Suppressor macrophage treated with lipopolysaccharide for 1 hour (primary cell): ENCODE measurements at regions not wholly inside any gene's neighbourhood (a gene's known extent, or its start where the extent isn't known, plus 50 kb on each side); places are given as distances from the start of the nearest gene placed in this dataset.
"Not testable (repeated sequence)": the region's sequence is repeated elsewhere in the genome, so short reads cannot be mapped to it uniquely, and the experiment has no call there.

ENCODE experiments used
- DNase-seq, 3 donors: peaks; one replicate each; pipeline ENCODE4 v3.0.0-alpha.2; 2020 to 2022

DNA sequence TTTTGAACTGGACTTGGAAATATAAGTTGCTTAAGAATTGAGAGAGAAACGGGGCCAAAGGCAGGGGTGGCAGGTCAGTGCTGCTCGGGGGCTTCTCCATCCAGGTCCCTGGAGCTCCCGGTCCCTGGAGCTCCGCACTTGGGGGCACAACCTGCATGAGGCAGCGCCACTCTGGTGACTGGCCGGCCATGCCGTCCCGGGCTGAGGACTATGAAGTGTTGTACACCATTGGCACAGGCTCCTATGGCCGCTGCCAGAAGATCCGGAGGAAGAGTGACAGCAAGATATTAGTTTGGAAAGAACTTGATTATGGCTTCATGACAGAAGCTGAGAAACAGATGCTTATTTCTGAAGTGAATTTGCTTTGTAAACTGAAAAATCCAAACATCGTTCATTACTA is 76.9 kb upstream of the POTEG start:
- not testable (repeated sequence) for DNase-seq

DNA sequence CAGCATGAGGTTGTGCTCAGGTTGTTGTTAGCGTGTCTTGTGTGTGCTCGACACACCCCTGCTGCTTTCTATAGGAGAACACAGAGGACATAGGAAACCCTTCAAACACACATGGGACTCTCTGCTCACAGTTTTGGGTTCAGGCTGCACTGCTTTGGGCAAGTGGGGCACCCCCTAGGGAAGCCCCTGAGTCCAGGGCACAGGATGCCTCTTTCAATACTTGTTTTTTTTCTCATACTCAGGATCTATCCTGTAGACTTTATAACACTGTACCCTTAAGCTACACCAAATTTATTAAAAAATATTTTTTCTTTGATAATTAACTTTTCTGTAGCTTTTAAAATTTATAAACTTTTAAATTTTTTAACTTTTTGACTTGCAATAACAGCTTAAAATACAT is 55.3 kb upstream of the POTEG start:
- not testable (repeated sequence) for DNase-seq

DNA sequence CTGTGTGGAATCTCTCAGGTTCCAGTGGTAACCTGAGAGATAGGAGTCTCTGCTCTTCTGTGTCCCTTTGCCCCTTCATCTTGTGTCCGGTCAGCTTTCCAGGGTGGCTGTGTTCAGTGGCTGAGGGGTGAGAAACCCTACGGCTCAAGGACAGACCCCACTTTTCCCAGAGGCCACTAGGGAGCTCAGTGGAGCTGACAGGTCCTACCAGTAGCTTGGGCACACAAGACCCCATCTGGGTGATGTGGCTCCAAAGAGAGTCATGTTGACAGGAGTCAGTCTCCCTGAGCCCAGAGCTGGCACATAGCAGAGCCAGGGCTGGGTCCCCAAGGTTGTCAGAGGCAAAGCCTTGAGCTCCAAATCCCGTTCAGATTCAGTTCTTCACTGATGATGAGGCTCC is 54.3 kb upstream of the POTEG start:
- not testable (repeated sequence) for DNase-seq

DNA sequence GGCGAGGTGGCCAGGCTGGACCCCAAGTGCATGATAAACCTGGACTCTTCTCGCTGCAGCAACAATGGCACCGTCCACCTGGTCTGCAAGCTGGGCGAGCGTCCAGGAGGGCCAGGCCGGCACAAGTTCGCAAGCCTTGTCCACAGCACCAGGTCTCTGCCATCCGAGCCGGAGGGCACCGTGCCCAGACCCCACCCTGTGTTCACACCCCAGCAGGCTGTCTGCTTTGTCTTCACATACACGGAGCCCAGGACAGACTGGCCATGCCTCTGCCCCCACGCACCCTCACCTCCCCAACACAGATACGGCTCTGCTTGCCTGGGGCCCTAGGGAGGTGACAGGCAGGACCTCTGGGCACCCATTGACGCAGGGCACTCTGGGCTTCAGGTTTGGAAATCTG is 53.5 kb upstream of the POTEG start:
- not testable (repeated sequence) for DNase-seq

DNA sequence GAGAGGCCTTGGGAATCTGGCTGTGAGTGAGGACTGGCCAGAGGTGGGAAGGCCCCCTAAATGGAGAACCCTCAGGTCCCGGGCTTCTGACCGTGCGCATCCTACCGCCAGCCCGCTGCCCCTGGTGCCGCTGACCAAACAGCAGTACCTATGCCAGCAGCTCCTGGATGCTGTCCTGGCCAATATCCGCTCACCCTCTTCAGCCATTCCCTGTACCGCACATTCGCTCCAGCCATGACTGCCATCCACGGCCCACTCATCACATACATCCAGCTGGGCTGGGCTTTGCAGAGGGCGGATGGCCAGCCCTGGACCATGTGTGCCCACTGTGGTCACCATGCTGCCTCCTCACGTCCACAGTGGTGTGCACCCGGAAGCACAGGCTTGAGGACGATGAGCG is 53.1 kb upstream of the POTEG start:
- not testable (repeated sequence) for DNase-seq

DNA sequence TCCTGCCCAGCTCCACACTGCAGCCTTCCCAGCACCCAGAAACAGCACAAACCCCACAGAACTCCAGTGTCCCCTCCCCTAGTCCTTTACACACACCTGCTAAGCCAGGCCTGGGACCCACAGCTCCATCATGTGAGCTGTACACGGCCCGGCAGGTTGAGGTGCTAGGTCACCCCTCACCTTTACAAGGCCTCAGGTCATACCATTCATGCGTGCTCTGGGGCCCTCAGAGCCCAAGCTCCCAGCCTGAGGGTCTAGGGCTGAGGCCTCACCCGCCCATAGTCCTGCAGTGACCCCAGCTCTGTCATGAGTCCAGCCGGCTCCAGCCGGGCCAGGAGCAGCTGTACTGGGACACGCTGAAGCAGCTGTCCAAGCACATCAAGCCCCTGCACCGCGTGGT is 51.2 kb upstream of the POTEG start:
- peak in 1 of 3 donors; percentile 14 for DNase-seq
